ENCODE measurements at regions not wholly inside any gene's neighbourhood (a gene's known extent, or its start where the extent isn't known, plus 50 kb on each side); places are given as distances from the start of the nearest gene placed in this dataset.

GRCh38 chr10:21161647-21162046 lies 264.5 kb upstream of the NEBL start:
- no peak for FAIRE-seq
- no peak for DNase-seq (ENCODE audit: low read depth, low spot score)
- WGBS (ENCODE audit: insufficient coverage, insufficient replicate concordance, low lambda C conversion rate, missing lambda C conversion rate), result 31% methylated on average over 2 of the region's 2 CpGs
- BruUV-seq (replicated peaks), result no TSS peak
- H3K36me3 ChIP-seq (ENCODE audit: control insufficient read depth in 2 of 2, insufficient read depth in 2 of 2, low read length in 1 of 2), result no peaks in the 10 kb centered on the region
- H3K27ac ChIP-seq (ENCODE audit: control insufficient read depth, insufficient read depth), result no peak overlapping the region
- H4K20me1 ChIP-seq (ENCODE audit: control insufficient read depth, insufficient read depth), result no peaks in the 10 kb centered on the region
- H2AFZ ChIP-seq (ENCODE audit: control insufficient read depth, low read depth, low read length), result no peak overlapping the region
- H3K27me3 ChIP-seq (replicated peaks in 1 of 2; ENCODE audit: control insufficient read depth in 2 of 2, insufficient read depth in 2 of 2, low read length in 1 of 2), result no peaks in the 10 kb centered on the region; a peak in 1 of 4 replicates
- no peaks in the 10 kb centered on the region for H3K9me3 ChIP-seq (replicated peaks; ENCODE audit: control insufficient read depth, insufficient read depth, low read length)
- RAD21 ChIA-PET (ENCODE audit: unreplicated experiment), result no interaction called here
- SMC1A ChIA-PET (ENCODE audit: uncharacterized antibody, unreplicated experiment), result no interaction called here
- intact Hi-C loops (cut with micrococcal nuclease; ENCODE audit: unreplicated experiment), result no loop called here
- H3K4me1 ChIP-seq (ENCODE audit: control insufficient read depth, insufficient read depth, low read length), result no peaks in the 10 kb centered on the region
- in situ Hi-C loops (cut with MboI), result no loop called here
- no peak overlapping the region for H3K4me3 ChIP-seq
- no peak overlapping the region for H3K4me2 ChIP-seq (ENCODE audit: control insufficient read depth, insufficient read depth)
- no peak for ATAC-seq
- no peak overlapping the region for H3K9ac ChIP-seq (ENCODE audit: control insufficient read depth, insufficient read depth, low read length)
- TF ChIP-seq ASH2L (IDR thresholded peaks at IDR 0.05; ENCODE audit: borderline replicate concordance, low read depth), result no peak
- no peak for TF ChIP-seq CREM (IDR thresholded peaks at IDR 0.05; ENCODE audit: low read depth)
- POLR2A ChIA-PET, result no interaction called here
- CTCF ChIA-PET, result no interaction called here
- no peaks in the 10 kb centered on the region for H3K79me2 ChIP-seq (ENCODE audit: control insufficient read depth, insufficient read depth, low read length)

DNA sequence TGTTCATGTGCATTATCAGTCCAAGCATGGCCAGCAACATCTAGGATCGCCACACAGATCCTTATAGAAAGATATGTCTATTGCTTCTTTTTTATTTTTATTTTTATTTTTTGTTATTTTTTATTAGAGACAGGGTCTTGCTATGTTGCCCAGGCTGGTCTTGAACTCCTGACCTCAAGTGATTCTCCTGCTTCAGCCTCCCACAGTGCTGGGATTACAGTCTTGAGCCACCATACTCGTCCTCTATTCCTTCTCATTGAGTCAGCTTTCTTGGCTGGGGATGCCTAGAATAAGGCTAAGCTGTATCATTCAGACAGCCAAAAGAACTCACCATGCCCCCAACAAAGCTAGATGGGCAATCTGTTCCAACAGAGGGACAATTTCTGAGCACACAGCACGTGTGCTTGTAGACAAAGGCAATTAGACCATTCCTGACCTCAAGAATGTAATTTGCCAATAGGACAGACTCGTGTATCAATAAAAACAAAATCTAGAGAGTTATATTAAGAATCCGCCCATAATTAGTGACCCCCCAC lies 264.0 kb upstream of the NEBL start:
- RAD21 ChIA-PET (ENCODE audit: unreplicated experiment), result no interaction called here
- Histone ChIP-seq H3K36me3 (ENCODE audit: control insufficient read depth in 2 of 2, insufficient read depth in 2 of 2, low read length in 1 of 2) (no peaks in the 10 kb centered on the region), H3K27me3 (replicated peaks in 1 of 2; ENCODE audit: control insufficient read depth in 2 of 2, insufficient read depth in 2 of 2, low read length in 1 of 2) (no peaks in the 10 kb centered on the region; a peak in 1 of 4 replicates), H2AFZ (ENCODE audit: control insufficient read depth, low read depth, low read length) (no peak overlapping the region), H3K4me2 (ENCODE audit: control insufficient read depth, insufficient read depth) (no peak overlapping the region), H3K27ac (ENCODE audit: control insufficient read depth, insufficient read depth) (no peak overlapping the region), H3K4me1 (ENCODE audit: control insufficient read depth, insufficient read depth, low read length) (no peaks in the 10 kb centered on the region), H4K20me1 (ENCODE audit: control insufficient read depth, insufficient read depth) (no peaks in the 10 kb centered on the region), H3K4me3 (no peak overlapping the region), H3K9me3 (replicated peaks; ENCODE audit: control insufficient read depth, insufficient read depth, low read length) (no peaks in the 10 kb centered on the region), H3K9ac (ENCODE audit: control insufficient read depth, insufficient read depth, low read length) (no peak overlapping the region), H3K79me2 (ENCODE audit: control insufficient read depth, insufficient read depth, low read length) (no peaks in the 10 kb centered on the region)
- POLR2A ChIA-PET, result no interaction called here
- SMC1A ChIA-PET (ENCODE audit: uncharacterized antibody, unreplicated experiment), result no interaction called here
- TF ChIP-seq SIN3A (IDR thresholded peaks at IDR 0.05; ENCODE audit: low read depth, low read length) (no peak), ATF7 (IDR thresholded peaks at IDR 0.05; ENCODE audit: low read depth) (no peak), NR2C2 (IDR thresholded peaks at IDR 0.05; ENCODE audit: borderline replicate concordance, control insufficient read depth, insufficient read length, low read depth) (no peak), CBFB (IDR thresholded peaks at IDR 0.05; ENCODE audit: low read depth) (no peak), MYB (IDR thresholded peaks at IDR 0.05; ENCODE audit: borderline replicate concordance, low read depth, low read length) (no peak), NFYA (IDR thresholded peaks at IDR 0.05; ENCODE audit: borderline replicate concordance, low read depth, low read length) (no peak), EGR1 (IDR thresholded peaks at IDR 0.05; ENCODE audit: borderline replicate concordance in 1 of 2, low read depth in 2 of 2, low read length in 2 of 2) (no peak), POLR2AphosphoS5 (IDR thresholded peaks at IDR 0.05; ENCODE audit: low read length) (no peak), KAT2A (conservative IDR thresholded peaks at IDR 0.05; ENCODE audit: control insufficient read depth, low read depth, low read length) (no peak), RB1 (IDR thresholded peaks at IDR 0.05; ENCODE audit: borderline replicate concordance) (no peak), LARP7 (IDR thresholded peaks at IDR 0.05) (no peak)
- TF ChIP-seq, protein P1, sequence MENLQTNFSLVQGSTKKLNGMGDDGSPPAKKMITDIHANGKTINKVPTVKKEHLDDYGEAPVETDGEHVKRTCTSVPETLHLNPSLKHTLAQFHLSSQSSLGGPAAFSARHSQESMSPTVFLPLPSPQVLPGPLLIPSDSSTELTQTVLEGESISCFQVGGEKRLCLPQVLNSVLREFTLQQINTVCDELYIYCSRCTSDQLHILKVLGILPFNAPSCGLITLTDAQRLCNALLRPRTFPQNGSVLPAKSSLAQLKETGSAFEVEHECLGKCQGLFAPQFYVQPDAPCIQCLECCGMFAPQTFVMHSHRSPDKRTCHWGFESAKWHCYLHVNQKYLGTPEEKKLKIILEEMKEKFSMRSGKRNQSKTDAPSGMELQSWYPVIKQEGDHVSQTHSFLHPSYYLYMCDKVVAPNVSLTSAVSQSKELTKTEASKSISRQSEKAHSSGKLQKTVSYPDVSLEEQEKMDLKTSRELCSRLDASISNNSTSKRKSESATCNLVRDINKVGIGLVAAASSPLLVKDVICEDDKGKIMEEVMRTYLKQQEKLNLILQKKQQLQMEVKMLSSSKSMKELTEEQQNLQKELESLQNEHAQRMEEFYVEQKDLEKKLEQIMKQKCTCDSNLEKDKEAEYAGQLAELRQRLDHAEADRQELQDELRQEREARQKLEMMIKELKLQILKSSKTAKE (IDR thresholded peaks at IDR 0.05; ENCODE audit: low read depth, poor library complexity, severe bottlenecking), result no peak
- CTCF ChIA-PET, result no interaction called here
- in situ Hi-C loops (cut with MboI), result no loop called here
- intact Hi-C loops (cut with micrococcal nuclease; ENCODE audit: unreplicated experiment), result no loop called here
- FAIRE-seq (no peak), ATAC-seq (no peak), DNase-seq (ENCODE audit: low read depth, low spot score) (no peak)
- WGBS (ENCODE audit: insufficient coverage, insufficient replicate concordance, low lambda C conversion rate, missing lambda C conversion rate), result 3% methylated on average over 5 of the region's 5 CpGs
- BruUV-seq (replicated peaks), result no TSS peak
